ENCODE measurements at regions not wholly inside any gene's neighbourhood (a gene's known extent, or its start where the extent isn't known, plus 50 kb on each side); places are given as distances from the start of the nearest gene placed in this dataset.

DNA sequence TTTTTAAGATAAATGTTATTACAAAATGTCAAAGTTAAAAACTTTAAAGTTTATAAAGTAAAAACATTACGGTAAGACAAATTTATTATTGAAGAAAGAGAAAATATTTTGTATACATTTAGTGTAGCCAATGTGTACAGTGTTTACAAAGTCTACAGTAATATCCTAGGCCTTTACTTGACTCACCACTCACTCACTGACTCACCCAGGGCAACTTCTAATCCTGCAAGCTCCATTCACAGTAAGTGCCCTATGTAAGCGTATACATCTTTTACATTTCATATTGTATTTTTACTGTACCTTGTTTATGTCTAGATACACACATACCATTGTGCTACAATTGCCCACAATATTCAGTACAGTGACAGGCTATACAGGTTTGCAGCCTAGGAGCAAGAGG, 448.2 kb downstream of the KCTD12 start:
- TF ChIP-seq JUND (IDR thresholded peaks at IDR 0.05; ENCODE audit: low read length) (no peak), TBP (IDR thresholded peaks at IDR 0.05; ENCODE audit: low read depth, low read length) (no peak), POLR2AphosphoS5 (IDR thresholded peaks at IDR 0.05; ENCODE audit: low read depth, low read length) (no peak), CBX8 (IDR thresholded peaks at IDR 0.05; ENCODE audit: borderline replicate concordance, low read depth, low read length) (no peak), CREB1 (IDR thresholded peaks at IDR 0.05) (no peak), POLR2A (IDR thresholded peaks at IDR 0.05; ENCODE audit: control extremely low read depth in 1 of 2, low read depth in 2 of 2, low read length in 2 of 2) (no peak), YY1 (IDR thresholded peaks at IDR 0.05; ENCODE audit: low read depth, low read length) (no peak), EGR1 (IDR thresholded peaks at IDR 0.05; ENCODE audit: borderline replicate concordance, low read depth, low read length) (no peak), JUN (IDR thresholded peaks at IDR 0.05; ENCODE audit: low read depth, low read length) (no peak), RAD21 (IDR thresholded peaks at IDR 0.05 in 1 of 2, conservative IDR thresholded peaks at IDR 0.05 in 1 of 2; ENCODE audit: low read depth in 2 of 2, low read length in 2 of 2) (no peak), CEBPB (IDR thresholded peaks at IDR 0.05; ENCODE audit: low read depth, low read length) (no peak)
- TF ChIP-seq, protein P1, sequence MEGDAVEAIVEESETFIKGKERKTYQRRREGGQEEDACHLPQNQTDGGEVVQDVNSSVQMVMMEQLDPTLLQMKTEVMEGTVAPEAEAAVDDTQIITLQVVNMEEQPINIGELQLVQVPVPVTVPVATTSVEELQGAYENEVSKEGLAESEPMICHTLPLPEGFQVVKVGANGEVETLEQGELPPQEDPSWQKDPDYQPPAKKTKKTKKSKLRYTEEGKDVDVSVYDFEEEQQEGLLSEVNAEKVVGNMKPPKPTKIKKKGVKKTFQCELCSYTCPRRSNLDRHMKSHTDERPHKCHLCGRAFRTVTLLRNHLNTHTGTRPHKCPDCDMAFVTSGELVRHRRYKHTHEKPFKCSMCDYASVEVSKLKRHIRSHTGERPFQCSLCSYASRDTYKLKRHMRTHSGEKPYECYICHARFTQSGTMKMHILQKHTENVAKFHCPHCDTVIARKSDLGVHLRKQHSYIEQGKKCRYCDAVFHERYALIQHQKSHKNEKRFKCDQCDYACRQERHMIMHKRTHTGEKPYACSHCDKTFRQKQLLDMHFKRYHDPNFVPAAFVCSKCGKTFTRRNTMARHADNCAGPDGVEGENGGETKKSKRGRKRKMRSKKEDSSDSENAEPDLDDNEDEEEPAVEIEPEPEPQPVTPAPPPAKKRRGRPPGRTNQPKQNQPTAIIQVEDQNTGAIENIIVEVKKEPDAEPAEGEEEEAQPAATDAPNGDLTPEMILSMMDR (IDR thresholded peaks at IDR 0.05; ENCODE audit: control extremely low read depth in 1 of 3, insufficient read depth in 1 of 3, low read depth in 1 of 3, low read length in 3 of 3): no peak
- TF ChIP-seq, protein P2, sequence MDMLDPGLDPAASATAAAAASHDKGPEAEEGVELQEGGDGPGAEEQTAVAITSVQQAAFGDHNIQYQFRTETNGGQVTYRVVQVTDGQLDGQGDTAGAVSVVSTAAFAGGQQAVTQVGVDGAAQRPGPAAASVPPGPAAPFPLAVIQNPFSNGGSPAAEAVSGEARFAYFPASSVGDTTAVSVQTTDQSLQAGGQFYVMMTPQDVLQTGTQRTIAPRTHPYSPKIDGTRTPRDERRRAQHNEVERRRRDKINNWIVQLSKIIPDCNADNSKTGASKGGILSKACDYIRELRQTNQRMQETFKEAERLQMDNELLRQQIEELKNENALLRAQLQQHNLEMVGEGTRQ (IDR thresholded peaks at IDR 0.05; ENCODE audit: low read length): no peak
- TF ChIP-seq, protein P3, sequence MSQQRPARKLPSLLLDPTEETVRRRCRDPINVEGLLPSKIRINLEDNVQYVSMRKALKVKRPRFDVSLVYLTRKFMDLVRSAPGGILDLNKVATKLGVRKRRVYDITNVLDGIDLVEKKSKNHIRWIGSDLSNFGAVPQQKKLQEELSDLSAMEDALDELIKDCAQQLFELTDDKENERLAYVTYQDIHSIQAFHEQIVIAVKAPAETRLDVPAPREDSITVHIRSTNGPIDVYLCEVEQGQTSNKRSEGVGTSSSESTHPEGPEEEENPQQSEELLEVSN (IDR thresholded peaks at IDR 0.05): no peak

All from H1 (cell line).